IMR-90 (cell line): ENCODE measurements at regions not wholly inside any gene's neighbourhood (a gene's known extent, or its start where the extent isn't known, plus 50 kb on each side); places are given as distances from the start of the nearest gene placed in this dataset.

Experiments used
- ATAC-seq: fragments of 200-7000 bp; cut with Tn5 transposase; 2 replicates; pipeline ENCODE4 v1.9.1; 2020; ENCODE audit warnings: low read depth, mild to moderate bottlenecking, moderate library complexity
- BruUV-seq: library from RNA; stranded (reverse); fragments of 400-500 nt; replicated peaks from 2 replicates; lab custom pipeline; 2021; lab: Mats Ljungman, UMichigan
- CTCF ChIA-PET: fragments of 300-600 bp; formaldehyde crosslinking; extraction: SDS; loops from one replicate; lab custom pipeline; 2021; ENCODE audit warnings: antibody characterized with exemption; lab: Yijun Ruan, JAX
- POLR2A ChIA-PET: fragments of 300-600 bp; sonication (Branson Sonifier 250); formaldehyde crosslinking; loops from one replicate; lab custom pipeline; 2022; ENCODE audit warnings: antibody characterized with exemption; ENCODE audit not compliant: unreplicated experiment; lab: Charles Lee
- DNase-seq: peaks from one replicate; pipeline ENCODE4 v3.0.0; 2013
- H2AFZ ChIP-seq: replicated peaks from 2 replicates; pipeline ENCODE3; 2013; ENCODE audit warnings: low read length, mild to moderate bottlenecking; ENCODE audit not compliant: poor library complexity
- H2AK5ac ChIP-seq: 2 replicates; pipeline ENCODE4 v1.6.1; 2013; ENCODE audit warnings: low read depth, low read length, inconsistent platforms
- H2AK9ac ChIP-seq: replicated peaks from 2 replicates; pipeline ENCODE3; 2013; ENCODE audit warnings: mild to moderate bottlenecking, low read depth, low read length, moderate library complexity; ENCODE audit not compliant: poor library complexity
- H2BK120ac ChIP-seq: 2 replicates; pipeline ENCODE4 v1.6.1; 2013; ENCODE audit warnings: low read depth, low read length, inconsistent platforms
- H2BK15ac ChIP-seq: 3 replicates; pipeline ENCODE4 v1.6.1; 2013; ENCODE audit warnings: low read depth, low read length, inconsistent platforms
- H2BK20ac ChIP-seq: 2 replicates; pipeline ENCODE4 v1.6.1; 2013; ENCODE audit warnings: low read depth, mild to moderate bottlenecking, inconsistent platforms, low read length, moderate library complexity
- H2BK5ac ChIP-seq: 2 replicates; pipeline ENCODE4 v1.6.1; 2013; ENCODE audit warnings: mild to moderate bottlenecking, low read depth, low read length, inconsistent platforms; ENCODE audit not compliant: poor library complexity, severe bottlenecking
- H3K14ac ChIP-seq: replicated peaks from 2 replicates; pipeline ENCODE4 v1.6.1; 2013; ENCODE audit warnings: low read depth, low read length, inconsistent platforms
- H3K18ac ChIP-seq: 2 replicates; pipeline ENCODE4 v1.6.1; 2013; ENCODE audit warnings: low read depth, low read length, control low read depth
- H3K23ac ChIP-seq: 2 replicates; pipeline ENCODE4 v1.6.1; 2013; ENCODE audit warnings: low read depth, low read length, inconsistent platforms
- H3K27ac ChIP-seq: 2 replicates; pipeline ENCODE4 v1.5.1; 2013; ENCODE audit warnings: mild to moderate bottlenecking, control low read depth, low read length; ENCODE audit not compliant: insufficient read depth
- H3K27me3 ChIP-seq: 2 replicates; pipeline ENCODE4 v1.6.1; 2013; ENCODE audit warnings: low read length; ENCODE audit not compliant: control insufficient read depth, insufficient read depth
- H3K36me3 ChIP-seq: 2 replicates; pipeline ENCODE4 v1.6.1; 2013; ENCODE audit warnings: low read length, mixed read lengths; ENCODE audit not compliant: control insufficient read depth, insufficient read depth
- H3K4ac ChIP-seq: 2 replicates; pipeline ENCODE4 v1.6.1; 2013; ENCODE audit warnings: low read depth, low read length, inconsistent platforms
- H3K4me1 ChIP-seq: 2 replicates; pipeline ENCODE4 v1.6.1; 2013; ENCODE audit warnings: low read length, mixed read lengths; ENCODE audit not compliant: control insufficient read depth, insufficient read depth
- H3K4me2 ChIP-seq: 2 replicates; pipeline ENCODE4 v1.6.1; 2013; ENCODE audit warnings: low read depth, mild to moderate bottlenecking, control low read depth, low read length, moderate library complexity
- H3K4me3 ChIP-seq: 2 replicates; pipeline ENCODE4 v1.5.1; 2013; ENCODE audit warnings: low read depth, mild to moderate bottlenecking, control low read depth, low read length, moderate library complexity; ENCODE audit not compliant: insufficient read depth
- H3K56ac ChIP-seq: 2 replicates; pipeline ENCODE4 v1.6.1; 2013; ENCODE audit warnings: low read length, inconsistent platforms; ENCODE audit not compliant: insufficient read depth; ENCODE audit errors: extremely low read depth
- H3K79me1 ChIP-seq, 2 experiments: 2 replicates each; pipeline ENCODE4 v1.6.1; 2013; ENCODE audit warnings: low read length in 2 of 2, inconsistent platforms in 1 of 2, low read depth in 1 of 2
- H3K9ac ChIP-seq: 2 replicates; pipeline ENCODE4 v1.6.1; 2013; ENCODE audit warnings: low read depth, low read length, control low read depth
- H3K9me1 ChIP-seq: 2 replicates; pipeline ENCODE4 v1.6.1; 2013; ENCODE audit warnings: low read length, inconsistent platforms; ENCODE audit not compliant: insufficient read depth
- H3K9me3 ChIP-seq: 2 replicates; pipeline ENCODE4 v1.6.1; 2013; ENCODE audit warnings: low read length; ENCODE audit not compliant: control insufficient read depth, insufficient read depth
- H4K20me1 ChIP-seq: 2 replicates; pipeline ENCODE4 v1.6.1; 2013; ENCODE audit warnings: low read length, inconsistent platforms; ENCODE audit not compliant: insufficient read depth
- H4K5ac ChIP-seq: 2 replicates; pipeline ENCODE4 v1.6.1; 2013; ENCODE audit warnings: mild to moderate bottlenecking, low read depth, low read length, control low read depth
- H4K8ac ChIP-seq, 2 experiments: 2 replicates each; pipeline ENCODE4 v1.6.1; 2013; ENCODE audit warnings: low read depth in 2 of 2, low read length in 2 of 2, control low read depth in 1 of 2, inconsistent platforms in 1 of 2
- H4K91ac ChIP-seq: 2 replicates; pipeline ENCODE4 v1.6.1; 2013; ENCODE audit warnings: low read depth, low read length, inconsistent platforms; ENCODE audit not compliant: insufficient read depth
- WGBS, 2 experiments: methylation state at CpG; one replicate each; pipeline versions ENCODE4 v1.1.5 to v1.1.7; 2013; ENCODE audit warnings: missing lambda C conversion rate in 2 of 2; ENCODE audit not compliant: insufficient read length in 1 of 2; ENCODE audit errors: extremely low coverage in 2 of 2; 5-methylcytosine and 5-hydroxymethylcytosine counted together
- dilution Hi-C: fragments of 300-500 bp; cut with HindIII; formaldehyde crosslinking; loops from one replicate; pipeline ENCODE4 v1.14.3; 2018; ENCODE audit warnings: low sequenced_read_pairs; ENCODE audit not compliant: unreplicated experiment
- in situ Hi-C: fragments of 300-500 bp; cut with MboI; formaldehyde crosslinking; loops from 3 replicates; pipeline ENCODE4 v1.14.3; 2019; ENCODE audit warnings: low sequenced_read_pairs, inconsistent platforms, mixed read lengths
- intact Hi-C: fragments of 100-400 bp; cut with micrococcal nuclease; formaldehyde crosslinking; loops from 2 replicates; pipeline ENCODE4 v1.10.0; 2022
- TF ChIP-seq, protein P1 (sequence below): fragments of 150-350 bp; IDR thresholded peaks from 2 replicates; pipeline ENCODE4 v1.6.1; 2017; ENCODE audit warnings: mild to moderate bottlenecking, antibody characterized with exemption, low read length, low read depth

DNA sequence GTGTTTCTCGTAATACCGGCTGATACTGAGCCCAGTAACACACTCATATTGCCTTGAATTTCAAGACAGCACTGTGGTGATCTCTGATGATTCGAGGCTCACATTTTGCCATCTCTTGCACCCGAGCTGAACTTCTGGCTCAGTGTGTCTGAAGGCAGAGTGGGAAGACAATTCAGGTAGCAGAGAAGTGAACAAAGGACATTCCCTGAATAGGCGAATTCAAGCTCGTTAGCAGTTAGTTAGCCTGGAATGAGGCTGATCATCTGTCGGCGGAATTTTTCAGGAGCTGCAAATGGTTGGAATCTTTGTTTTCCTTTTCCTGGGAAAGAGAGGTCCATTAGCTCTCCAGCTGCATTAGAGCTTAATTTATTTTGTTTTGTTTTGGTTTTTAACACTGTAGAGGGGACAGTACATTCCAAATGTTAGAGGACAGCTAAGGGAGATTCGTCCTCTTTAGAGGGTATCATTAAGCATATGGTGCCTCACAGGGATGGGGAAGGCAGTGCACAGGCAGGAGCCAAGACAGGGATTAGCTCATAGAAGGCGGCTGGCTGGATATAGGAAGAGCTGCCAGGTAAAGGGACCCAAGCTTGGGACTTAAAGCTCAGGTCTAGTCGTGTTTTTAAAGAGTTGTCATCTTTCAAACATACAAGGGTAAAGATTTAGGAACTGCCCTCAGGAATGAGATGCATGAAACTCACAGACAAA is 119.7 kb upstream of the DLG1 start:
- no peaks in the 10 kb centered on the region for H4K20me1 ChIP-seq
- DNase-seq (no peak), ATAC-seq (peak; percentile 42)
- no peak overlapping the region for H3K4me3 ChIP-seq
- 51% methylated on average over 6 of the region's 11 CpGs; no CpG with 5 or more reads in 1 of the 2 experiments for WGBS, 2 experiments
- POLR2A ChIA-PET: no interaction called here
- in situ Hi-C loops (no loop called here), intact Hi-C loops (no loop called here), dilution Hi-C loops (no loop called here)
- CTCF ChIA-PET: no interaction called here
- H3K4me2 ChIP-seq: no peak overlapping the region
- no peaks in the 10 kb centered on the region for H3K9me3 ChIP-seq
- no peak overlapping the region for H3K56ac ChIP-seq
- no peak overlapping the region for H3K14ac ChIP-seq
- no peak overlapping the region for H3K4ac ChIP-seq
- no peak overlapping the region for H3K18ac ChIP-seq
- no peak overlapping the region for H2BK5ac ChIP-seq
- 0 out of 2 replicates have a peak, but pooled peaks cover 2% of the 10 kb centered on the region for H3K4me1 ChIP-seq
- no peak overlapping the region for H2AFZ ChIP-seq
- no peaks in the 10 kb centered on the region for H3K36me3 ChIP-seq
- no peak overlapping the region for H2BK15ac ChIP-seq
- peaks cover 27% of the 10 kb centered on the region for H3K27me3 ChIP-seq
- no peak overlapping the region for H3K9ac ChIP-seq
- TF ChIP-seq, protein P1, sequence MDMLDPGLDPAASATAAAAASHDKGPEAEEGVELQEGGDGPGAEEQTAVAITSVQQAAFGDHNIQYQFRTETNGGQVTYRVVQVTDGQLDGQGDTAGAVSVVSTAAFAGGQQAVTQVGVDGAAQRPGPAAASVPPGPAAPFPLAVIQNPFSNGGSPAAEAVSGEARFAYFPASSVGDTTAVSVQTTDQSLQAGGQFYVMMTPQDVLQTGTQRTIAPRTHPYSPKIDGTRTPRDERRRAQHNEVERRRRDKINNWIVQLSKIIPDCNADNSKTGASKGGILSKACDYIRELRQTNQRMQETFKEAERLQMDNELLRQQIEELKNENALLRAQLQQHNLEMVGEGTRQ: no peak
- H4K91ac ChIP-seq: no peak overlapping the region
- no peak overlapping the region for H3K27ac ChIP-seq
- no peak overlapping the region for H2AK5ac ChIP-seq
- no peak overlapping the region for H3K23ac ChIP-seq
- no peak overlapping the region for H4K5ac ChIP-seq
- no peaks in the 10 kb centered on the region for H3K79me1 ChIP-seq
- H2AK9ac ChIP-seq: no peak overlapping the region
- no TSS peak for BruUV-seq
- H2BK120ac ChIP-seq: no peak overlapping the region
- H4K8ac ChIP-seq: no peak overlapping the region
- no peak overlapping the region for H2BK20ac ChIP-seq
- no peaks in the 10 kb centered on the region for H3K9me1 ChIP-seq
